Suppressor macrophage treated with lipopolysaccharide for 1 hour (primary cell): ENCODE measurements at regions not wholly inside any gene's neighbourhood (a gene's known extent, or its start where the extent isn't known, plus 50 kb on each side); places are given as distances from the start of the nearest gene placed in this dataset.

Experiments
- DNase-seq, 3 donors: peaks; one replicate each; pipeline ENCODE4 v3.0.0-alpha.2; 2020 to 2022

DNA sequence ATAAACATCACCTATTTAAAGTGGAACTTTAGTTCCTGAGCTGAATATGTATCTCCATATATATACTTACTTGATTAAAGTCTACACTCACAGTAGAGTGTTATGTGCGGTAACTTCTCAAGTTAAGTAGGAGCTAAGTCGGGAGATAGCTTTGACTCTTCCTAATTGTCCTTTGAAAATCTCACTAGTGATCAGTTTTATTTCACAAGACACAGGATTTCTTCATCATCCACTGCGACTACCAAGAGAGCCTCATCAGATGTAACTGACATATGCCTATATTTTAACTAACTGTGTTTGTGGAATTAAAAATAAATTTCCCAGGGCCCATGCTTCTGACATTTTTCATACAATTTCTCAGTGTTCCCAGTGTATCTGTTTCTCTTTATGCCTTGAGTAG lies 1664.0 kb downstream of the EFNB2 start:
- no peak for DNase-seq

DNA sequence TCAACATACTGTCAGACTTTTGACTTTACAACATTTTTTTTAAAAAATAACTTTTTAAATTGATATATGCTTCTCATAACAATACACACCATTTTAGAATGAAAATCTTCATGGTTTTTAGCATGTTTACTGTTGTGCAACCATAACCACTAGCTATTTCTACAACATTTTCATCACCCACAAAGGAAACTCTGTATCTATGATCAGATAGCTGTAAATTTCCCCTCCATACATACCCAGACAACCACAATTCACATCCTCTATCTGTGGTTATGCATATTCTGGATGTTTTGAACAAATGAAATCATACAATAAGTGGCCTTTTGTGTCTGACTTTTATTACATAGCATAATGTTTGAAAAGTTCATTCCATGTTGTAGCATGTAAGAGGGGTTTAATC lies 1666.0 kb downstream of the EFNB2 start:
- no peak for DNase-seq

DNA sequence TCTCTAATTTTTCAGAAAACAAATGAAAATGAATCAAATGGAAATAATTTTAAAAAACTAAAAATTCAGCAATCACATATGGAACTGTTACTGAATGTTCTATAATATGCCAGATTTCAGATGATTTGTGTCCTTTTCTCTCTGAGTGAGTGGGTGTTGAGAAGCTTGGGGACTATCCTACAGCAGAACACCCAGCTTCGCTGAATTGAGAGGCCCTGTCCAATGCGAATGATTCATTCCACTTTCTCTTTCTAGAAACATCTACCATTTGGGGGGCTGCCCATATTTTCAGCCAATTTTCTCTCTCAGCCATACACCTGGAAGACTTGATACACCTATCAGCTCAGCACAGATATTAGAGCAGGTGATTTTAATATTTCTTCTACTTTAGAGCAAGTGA lies 1666.7 kb downstream of the EFNB2 start:
- no peak for DNase-seq

DNA sequence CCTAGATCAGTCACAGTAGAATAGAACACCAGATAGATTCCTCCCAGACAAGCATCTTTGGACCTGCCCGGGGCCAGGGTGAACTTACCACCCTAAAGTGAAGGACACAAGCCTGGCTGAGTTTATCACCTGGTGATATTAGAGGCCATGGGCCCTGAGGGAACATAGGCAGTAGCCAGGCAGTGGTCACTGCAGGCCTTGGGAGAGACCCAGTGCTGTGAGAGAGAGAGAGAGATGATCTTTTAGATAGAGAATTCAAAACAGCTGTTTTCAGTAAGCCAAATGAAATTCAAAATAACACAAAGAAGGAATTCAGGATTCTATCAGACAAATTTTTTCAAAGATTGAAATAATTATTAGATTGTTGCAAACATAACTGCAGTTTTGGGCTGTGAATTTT lies 1679.9 kb downstream of the EFNB2 start:
- DNase-seq, result no peak

DNA sequence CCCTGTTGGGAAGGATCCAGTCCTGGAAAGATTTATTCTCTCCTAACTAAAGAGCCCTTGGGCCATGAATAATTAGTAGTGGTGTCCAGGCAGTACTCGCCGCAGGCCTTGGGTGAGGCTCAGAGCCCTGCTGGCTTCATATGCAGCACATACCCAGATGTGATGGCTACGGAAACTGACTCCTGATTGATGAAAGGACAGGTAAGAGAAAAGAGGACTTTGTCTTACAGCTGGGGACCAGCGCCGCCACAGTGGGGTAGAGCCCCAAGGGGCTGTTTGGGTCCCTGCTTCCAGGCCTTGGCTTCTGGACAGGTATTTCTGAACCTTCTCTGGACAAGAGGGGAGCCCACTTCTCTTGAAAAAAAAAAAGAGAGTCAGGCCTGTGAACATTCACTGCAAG lies 1680.8 kb downstream of the EFNB2 start:
- no peak for DNase-seq

DNA sequence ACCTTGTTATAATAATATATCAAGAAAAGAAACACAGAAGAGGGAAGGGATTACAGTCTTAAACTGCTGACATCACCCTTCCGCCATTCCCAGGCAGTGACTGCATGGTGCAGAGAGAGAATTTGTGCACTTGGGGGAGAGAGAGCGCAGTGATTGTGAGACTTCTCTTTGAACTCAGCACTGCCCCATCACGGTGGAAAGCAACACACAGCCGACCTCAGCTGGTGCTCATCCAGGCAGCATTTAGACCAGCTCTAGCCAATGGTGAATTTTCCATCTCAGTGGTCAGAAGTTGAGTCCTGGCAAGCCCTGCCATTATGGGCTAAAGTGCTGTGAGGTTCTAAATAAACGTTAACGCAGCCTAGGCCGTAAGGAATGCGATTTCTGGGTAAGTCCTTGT lies 1681.5 kb downstream of the EFNB2 start:
- no peak for DNase-seq

DNA sequence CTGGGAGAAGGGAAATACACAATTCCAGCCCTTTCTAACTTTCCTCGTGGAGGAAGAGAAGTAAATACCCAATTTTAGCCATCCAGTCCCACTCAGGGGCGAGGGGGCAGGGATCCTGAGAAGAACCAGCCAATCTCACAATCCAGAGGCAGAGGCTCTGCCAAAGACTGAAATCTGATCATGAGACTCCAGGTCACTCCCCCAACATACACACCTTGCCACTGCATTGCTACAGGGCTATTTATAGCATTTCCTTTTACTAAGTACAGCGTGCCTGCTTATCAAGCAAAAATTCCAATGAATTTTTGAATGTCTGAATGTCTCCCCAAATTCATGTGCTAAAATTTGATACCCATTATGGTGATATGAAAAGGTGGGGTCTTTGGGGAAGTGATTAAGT lies 1687.5 kb downstream of the EFNB2 start:
- no peak for DNase-seq

DNA sequence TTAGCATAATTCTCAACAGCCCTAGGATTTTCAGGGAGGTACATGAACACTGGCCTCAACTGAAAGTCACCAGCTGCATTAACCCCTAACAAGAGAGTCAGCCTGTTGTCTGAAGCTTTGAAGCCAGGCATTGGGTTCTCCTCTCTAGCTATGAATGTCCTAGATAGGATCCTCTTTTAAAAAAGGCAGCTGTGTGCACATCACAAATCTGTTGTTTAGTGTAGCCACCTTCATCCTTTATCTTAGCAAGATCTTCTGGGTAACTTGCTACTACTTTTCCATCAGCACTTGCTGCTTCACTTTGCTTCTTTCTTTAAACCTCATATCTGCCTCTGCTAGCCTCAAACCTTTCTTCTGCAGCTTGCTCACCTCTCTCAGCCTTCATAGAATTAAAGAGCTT lies 1692.1 kb downstream of the EFNB2 start:
- no peak for DNase-seq

DNA sequence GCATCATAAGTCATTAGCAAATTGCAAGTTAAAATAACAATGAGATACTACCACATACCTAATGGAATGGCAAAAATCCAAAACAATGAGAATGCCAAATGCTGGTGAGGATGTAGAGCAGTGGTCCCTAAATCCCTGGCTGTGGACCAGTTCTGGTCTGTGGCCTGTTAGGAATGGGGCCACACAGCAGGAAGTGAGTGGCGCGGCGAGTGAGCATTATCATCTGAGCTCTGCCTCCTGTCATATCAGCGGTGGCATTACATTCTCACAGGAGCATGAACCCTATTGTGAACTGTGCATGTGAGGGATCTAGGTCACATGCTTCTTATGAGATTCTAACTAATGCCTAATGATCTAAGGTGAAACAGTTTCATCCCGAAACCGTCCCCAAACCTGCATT lies 1694.4 kb downstream of the EFNB2 start:
- DNase-seq, result no peak

DNA sequence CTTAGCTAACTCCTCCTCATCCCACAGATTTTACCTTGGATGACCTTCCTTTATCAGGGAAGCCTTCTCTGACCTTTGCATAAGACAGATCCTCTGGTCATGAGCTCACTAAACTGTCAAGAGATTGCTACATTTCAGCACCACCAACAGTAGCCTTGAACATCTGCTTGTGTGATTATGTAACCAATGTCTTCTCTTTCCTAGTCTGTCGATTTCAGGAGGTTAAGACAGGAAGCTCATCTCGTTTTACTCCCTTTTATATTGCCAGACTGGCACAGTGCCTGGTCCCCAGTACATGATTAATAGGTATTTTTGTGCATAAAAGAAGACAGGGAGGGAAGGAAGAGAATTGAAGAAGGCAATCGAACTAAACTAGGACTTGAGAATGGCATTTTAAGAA lies 1697.7 kb downstream of the EFNB2 start:
- peak in 1 of 3 donors; percentile 1 for DNase-seq

DNA sequence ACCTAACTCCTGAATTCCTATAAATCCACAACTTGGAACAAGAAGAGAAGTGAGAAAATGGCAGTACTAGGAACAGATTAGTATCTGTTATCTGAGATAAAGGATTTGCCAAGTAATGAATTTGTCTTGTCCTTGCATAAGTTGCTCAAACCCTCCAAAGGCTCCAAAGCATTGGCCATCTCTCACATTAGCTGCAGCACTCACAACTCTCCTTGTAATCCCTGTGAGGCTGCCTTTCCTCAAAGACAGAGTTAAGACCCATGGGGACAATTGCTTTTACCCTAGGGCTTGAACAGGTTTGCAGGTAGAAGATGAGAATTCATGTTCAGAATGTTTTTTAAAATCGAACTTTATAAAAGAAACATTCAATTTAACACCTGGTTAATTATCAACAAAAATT lies 1702.2 kb downstream of the EFNB2 start:
- DNase-seq, result no peak

DNA sequence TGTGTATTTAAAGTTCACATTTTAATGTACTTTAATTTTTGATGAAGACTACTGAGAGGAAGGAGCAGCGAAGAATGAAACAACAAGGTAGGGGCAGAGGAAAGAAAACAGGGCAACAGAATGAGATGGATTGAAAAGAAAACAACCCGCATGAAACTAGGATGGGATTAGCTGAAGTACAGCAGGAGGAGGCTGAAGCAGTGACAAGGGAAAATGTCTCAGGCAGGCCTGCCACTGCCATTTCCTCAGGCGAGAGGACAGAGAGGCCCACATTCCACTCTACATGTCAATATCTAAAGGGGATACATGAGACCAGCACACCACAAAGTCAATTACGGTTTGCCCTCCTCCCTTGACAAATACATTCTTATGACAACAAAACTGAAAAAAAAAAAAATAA lies 1703.2 kb downstream of the EFNB2 start:
- DNase-seq, result no peak

DNA sequence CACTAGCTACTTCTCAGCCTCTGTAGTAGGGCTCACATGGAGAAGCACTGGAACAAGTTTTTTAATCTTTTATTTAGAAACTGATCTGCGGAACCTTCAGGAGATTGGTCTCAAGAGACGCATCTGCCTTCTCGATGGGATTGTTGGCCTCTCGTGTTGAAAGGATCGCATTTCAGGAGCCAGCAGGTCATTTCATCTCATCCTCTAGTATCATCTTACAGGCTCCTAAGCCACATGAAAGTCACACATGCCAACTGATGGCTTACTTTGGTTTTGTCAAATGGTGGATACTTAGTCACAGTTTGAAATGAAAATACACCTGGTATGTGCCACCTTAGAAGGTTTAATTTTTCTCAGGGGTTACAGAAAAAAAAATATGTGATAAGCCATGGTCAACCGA lies 1703.6 kb downstream of the EFNB2 start:
- DNase-seq, result no peak

DNA sequence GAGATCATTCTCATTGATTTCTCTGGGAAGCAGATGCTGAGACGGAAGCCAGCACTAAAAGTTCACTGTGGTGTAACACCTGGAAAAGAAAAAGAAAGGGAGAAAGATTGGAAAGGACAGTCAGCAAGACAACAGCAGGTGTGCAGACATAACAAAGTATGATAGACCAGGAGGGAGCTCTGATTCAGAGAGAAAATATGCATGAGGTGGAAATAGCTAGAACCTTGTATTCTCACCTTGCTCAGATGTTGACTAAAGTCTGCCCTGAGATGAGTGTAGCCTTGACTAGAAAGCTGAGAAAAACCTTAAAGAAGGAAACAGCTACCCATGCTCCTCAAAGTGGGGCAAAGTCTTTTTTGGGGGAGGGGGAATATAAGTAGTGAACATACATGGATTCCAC lies 1711.8 kb downstream of the EFNB2 start:
- no peak for DNase-seq

DNA sequence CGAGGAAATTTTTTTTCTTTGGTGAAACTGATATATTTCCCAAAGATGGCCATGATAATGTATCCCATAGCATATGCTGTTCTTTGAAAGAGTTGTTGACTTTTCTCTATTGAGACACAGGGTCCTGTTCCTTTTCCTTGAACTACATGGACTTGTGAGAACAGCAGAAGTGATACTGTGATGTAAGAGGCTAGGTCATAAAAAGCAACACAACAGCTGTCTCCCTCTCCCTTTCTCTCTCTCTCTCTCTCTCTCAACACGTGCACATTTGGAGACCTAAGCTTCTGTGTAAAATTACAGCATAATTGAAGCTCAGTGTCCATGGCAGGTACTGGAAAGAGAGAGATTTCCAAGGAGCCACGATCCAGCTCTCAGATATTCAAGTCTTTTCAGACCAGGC lies 1712.4 kb downstream of the EFNB2 start:
- no peak for DNase-seq

DNA sequence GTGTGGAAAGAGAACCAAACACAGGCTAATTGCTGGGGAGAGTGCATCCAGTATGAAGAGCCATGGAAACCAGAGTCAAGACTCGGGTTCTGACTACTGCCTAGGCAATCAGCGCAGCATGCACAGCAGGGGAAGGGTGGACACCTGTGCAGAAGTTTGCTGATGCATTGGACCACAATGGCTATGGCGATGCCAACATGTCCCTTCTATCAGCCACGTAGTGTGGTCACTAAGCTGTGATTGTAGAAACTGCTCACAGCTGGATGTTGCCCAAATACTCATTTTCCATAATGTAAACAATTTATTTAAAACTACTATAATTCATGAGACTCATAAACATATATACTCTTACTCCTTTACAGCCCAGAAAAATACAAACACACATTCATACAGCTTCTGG lies 1718.2 kb downstream of the EFNB2 start:
- DNase-seq, result no peak

DNA sequence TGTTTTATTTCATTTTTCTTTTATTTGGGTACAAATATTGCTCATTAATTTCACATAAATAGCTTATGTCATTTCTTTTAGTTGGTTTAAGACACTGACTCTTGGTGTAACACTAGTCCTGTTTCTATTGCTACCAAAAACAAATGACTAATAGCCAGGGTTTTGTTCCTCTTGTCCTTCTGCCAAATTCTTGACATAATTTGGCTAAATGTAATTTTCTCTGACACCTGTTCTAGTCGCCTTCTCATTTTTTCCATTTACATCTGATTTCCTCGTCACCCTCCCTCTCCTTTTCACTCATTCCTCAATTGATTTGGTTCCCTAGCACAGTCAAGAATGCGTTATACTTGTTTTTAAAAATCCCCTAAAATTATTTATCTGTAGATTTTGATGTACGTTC lies 1718.7 kb downstream of the EFNB2 start:
- DNase-seq, result no peak

DNA sequence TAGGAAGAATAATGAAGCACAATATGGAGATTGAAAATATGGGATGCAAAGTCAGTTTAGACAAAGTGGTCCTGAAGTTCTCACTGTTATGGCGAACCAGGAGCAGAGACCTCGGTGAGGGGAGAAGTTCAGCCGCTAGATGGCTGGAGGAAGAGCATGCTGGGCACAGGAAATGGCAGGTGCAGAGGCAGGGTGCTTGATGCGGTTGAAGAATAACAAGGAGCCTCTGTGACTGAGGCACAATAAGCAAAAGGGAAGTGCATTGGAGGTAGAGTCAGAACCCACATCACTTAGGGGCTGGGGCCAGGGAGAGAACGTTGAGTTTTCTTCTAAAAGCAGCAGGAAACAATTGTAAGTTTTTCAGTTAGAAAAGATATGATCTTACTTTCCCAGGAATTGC lies 1725.2 kb downstream of the EFNB2 start:
- DNase-seq, result no peak

DNA sequence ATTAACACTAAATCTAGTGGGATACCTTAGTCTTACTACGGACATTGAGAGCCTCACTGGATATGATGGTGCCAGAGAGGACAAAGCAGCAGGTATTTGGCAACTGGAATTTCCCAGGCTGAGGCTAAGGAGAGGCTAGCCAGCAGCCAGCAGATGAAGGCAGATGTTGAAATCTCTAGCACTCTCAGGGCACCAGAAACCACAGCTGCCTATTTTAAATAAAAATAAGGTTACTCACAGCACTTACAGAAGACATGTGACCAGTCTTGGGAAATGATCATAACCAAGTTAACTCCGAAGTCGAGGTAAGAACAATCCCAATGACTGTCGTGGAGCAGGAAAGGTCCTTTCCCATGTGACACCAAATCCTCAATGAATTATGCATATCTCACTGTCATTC lies 1726.0 kb downstream of the EFNB2 start:
- DNase-seq, result peak; percentile 7 to 22 (median 21)

DNA sequence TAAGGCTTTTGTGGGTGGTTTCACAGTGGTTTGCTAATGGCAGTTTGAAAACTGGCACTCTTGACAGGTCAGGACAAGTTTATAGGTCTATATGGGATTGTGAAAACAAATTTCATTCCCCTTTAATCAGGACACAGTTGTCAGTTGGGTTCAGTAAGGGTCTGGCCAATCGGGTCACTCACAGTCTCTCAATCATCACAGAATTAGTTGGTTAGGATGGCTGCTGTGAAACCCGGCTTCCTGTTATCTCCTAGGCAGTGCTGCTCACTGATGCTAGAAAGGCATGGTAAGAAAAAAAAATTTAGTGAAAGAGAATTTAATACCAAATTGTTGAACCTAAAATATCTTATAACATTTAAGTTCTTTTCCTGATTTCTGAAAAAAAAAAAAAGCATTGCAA lies 1730.1 kb downstream of the EFNB2 start:
- no peak for DNase-seq

DNA sequence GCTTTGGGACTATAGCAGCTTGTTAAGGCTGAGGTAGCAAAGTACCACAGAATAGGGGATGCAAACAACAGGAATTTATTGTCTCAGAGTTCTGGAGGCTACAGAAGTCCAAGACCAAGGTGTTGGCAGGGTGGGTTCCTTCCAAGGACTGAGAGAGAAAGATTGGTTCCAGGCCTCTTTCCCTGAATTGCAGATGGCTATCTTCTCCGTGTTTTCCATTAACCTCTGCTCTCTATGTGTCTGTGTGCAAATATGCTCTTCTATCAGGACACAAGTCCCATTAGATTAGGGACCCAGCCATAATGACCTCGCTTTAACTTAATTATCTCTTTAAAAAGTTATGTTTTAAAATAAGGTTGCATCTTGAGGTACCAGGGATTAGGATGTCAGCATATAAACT lies 1732.9 kb upstream of the SLC10A2 start:
- DNase-seq, result no peak

DNA sequence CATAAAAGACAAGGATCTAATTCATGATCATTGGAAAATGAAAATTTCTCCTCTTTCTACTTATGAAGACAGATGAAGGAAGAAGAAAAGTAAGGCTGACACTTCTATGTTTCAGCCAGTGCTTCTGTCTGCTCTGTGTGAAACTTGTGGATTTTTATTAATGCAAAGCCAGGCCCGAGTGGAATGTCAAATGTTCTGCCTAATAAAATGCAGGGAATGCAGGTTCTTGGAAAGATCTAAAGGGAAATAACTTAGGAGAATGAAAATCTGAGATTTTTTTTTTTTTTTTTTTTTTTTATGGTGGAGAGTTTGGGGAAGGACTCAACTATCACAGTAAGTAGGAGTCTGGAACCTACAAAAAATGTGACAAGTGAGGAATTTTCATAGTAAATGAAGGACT lies 1732.3 kb upstream of the SLC10A2 start:
- no peak for DNase-seq

DNA sequence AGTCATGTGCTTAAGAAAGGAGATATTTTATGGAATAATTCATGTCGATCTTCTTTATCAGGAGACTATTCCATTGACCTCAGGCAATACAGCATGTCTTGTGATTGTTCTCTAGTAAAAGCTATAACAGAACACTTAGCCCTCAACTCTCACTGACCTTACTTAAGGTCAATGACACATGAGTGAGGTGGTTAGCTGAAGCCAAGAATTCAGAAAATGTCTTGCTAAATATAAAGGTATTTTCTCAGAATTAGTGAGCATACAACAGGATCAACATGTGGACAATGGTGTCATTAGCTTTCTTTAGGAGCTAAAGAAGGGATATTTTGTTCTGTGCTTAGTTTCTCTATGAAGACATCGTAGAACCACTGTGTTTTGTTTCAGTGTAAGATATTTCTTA lies 1730.4 kb upstream of the SLC10A2 start:
- no peak for DNase-seq

DNA sequence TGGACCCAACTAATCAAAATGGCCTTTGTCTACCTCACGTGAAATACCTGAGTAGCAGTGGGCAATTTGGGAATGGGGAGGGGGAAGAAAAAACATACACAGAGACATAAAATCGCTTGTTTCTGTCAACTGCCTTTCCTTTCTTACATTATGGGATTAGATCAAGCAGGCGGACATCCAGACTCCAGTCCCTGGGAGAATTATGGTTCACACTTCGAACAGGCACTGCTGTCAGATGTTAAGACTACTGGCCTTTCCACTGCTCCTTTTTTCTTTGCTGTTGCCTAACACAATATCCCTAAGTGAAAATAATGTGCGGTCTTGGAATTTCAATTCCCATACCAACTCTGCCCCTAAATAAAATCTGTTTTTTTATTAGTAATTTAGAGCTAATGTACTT lies 1719.7 kb upstream of the SLC10A2 start:
- DNase-seq, result no peak

DNA sequence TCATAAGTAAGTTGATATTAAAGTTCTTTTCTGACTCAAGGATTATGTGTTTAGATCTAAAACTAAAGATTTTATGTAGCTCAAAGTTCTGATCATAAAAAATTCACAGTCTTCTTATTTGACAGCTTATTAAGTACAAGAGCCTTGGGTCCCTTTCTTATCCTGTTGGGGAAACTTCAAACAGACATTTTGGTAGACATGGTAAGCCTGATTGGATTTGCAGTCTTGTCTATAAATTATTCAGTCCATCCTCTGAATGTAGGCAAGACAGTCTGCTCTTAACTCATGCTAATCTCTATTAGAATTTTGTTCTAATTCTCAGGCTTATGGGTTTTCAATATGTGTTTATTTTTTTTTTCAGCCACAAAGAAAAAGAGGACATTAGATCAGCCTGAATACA lies 1718.7 kb upstream of the SLC10A2 start:
- DNase-seq, result no peak

DNA sequence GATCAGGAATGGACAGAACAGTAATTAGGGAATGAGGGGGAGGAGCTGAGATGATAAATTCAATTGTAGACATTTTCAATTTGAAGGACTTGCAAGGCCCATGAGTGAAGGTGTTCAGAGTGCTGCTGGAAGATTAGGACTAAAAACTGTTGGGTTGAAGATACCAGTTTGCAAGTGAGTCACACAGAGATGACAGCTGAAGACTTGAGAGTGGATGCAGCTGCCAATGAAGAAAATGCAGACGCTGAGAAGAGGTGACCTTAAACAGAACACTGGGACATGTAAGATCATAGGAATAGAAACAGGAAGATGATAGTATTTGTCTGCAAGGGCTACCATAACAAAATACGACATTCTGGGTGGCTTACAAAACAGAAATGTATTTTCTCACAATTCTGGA lies 1716.5 kb upstream of the SLC10A2 start:
- DNase-seq, result no peak
